GM23338 (cell line): ENCODE measurements at regions not wholly inside any gene's neighbourhood (a gene's known extent, or its start where the extent isn't known, plus 50 kb on each side); places are given as distances from the start of the nearest gene placed in this dataset.

ENCODE experiments used
- ETS1 ChIP-seq: IDR thresholded peaks from 2 replicates; pipeline ENCODE4 v1.6.1; 2016; ENCODE audit warnings: antibody characterized with exemption
- EZH2 ChIP-seq: fragments of 200-600 bp; sonication (generic); IDR thresholded peaks from one replicate; pipeline ENCODE4 v1.8.0; 2017; ENCODE audit warnings: antibody characterized with exemption, mild to moderate bottlenecking, low read depth; ENCODE audit not compliant: unreplicated experiment
- EZH2phosphoT487 ChIP-seq: fragments of 200-600 bp; sonication (generic); IDR thresholded peaks from one replicate; pipeline ENCODE4 v1.8.1; 2018; ENCODE audit warnings: antibody characterized with exemption; ENCODE audit not compliant: unreplicated experiment
- JUNB ChIP-seq: IDR thresholded peaks from one replicate; pipeline ENCODE4 v1.6.1; 2016; ENCODE audit warnings: antibody characterized with exemption; ENCODE audit not compliant: unreplicated experiment
- NANOG ChIP-seq: IDR thresholded peaks from 2 replicates; pipeline ENCODE4 v1.6.1; 2016; ENCODE audit warnings: antibody characterized with exemption, borderline replicate concordance
- REST ChIP-seq: IDR thresholded peaks from one replicate; pipeline ENCODE4 v1.6.1; 2018; ENCODE audit warnings: antibody characterized with exemption; ENCODE audit not compliant: unreplicated experiment
- ZNF331 ChIP-seq: fragments of 250-450 bp; sonication (Bioruptor Pico); IDR thresholded peaks from 2 replicates; pipeline ENCODE4 v1.5.0; 2020; ENCODE audit warnings: low read depth, mild to moderate bottlenecking, moderate library complexity
- TF ChIP-seq, protein P1 (sequence below): fragments of 250-450 bp; sonication (Bioruptor Pico); IDR thresholded peaks from 2 replicates; pipeline ENCODE4 v1.5.0; 2020; ENCODE audit warnings: mild to moderate bottlenecking, moderate library complexity

DNA sequence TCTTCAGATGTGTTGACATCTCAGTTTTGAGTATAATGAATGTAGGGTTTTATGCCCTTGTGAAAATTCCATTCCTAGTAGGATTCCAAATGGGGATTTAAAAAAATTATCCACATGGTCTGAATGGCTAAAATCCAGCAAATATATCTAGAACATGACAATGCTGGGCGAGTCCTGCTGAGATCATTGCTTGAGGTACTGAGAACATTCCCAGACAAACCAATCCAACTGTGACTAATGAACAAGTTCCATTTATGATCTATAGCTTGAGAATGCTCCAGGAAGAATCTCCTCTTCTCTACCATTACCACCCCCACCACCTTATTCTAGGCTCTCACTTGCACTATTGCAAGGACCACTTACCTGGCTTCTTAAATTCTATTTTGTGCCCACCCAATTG is 77.2 kb upstream of the IL1RAPL2 start (continued):
- TF ChIP-seq, protein P1, sequence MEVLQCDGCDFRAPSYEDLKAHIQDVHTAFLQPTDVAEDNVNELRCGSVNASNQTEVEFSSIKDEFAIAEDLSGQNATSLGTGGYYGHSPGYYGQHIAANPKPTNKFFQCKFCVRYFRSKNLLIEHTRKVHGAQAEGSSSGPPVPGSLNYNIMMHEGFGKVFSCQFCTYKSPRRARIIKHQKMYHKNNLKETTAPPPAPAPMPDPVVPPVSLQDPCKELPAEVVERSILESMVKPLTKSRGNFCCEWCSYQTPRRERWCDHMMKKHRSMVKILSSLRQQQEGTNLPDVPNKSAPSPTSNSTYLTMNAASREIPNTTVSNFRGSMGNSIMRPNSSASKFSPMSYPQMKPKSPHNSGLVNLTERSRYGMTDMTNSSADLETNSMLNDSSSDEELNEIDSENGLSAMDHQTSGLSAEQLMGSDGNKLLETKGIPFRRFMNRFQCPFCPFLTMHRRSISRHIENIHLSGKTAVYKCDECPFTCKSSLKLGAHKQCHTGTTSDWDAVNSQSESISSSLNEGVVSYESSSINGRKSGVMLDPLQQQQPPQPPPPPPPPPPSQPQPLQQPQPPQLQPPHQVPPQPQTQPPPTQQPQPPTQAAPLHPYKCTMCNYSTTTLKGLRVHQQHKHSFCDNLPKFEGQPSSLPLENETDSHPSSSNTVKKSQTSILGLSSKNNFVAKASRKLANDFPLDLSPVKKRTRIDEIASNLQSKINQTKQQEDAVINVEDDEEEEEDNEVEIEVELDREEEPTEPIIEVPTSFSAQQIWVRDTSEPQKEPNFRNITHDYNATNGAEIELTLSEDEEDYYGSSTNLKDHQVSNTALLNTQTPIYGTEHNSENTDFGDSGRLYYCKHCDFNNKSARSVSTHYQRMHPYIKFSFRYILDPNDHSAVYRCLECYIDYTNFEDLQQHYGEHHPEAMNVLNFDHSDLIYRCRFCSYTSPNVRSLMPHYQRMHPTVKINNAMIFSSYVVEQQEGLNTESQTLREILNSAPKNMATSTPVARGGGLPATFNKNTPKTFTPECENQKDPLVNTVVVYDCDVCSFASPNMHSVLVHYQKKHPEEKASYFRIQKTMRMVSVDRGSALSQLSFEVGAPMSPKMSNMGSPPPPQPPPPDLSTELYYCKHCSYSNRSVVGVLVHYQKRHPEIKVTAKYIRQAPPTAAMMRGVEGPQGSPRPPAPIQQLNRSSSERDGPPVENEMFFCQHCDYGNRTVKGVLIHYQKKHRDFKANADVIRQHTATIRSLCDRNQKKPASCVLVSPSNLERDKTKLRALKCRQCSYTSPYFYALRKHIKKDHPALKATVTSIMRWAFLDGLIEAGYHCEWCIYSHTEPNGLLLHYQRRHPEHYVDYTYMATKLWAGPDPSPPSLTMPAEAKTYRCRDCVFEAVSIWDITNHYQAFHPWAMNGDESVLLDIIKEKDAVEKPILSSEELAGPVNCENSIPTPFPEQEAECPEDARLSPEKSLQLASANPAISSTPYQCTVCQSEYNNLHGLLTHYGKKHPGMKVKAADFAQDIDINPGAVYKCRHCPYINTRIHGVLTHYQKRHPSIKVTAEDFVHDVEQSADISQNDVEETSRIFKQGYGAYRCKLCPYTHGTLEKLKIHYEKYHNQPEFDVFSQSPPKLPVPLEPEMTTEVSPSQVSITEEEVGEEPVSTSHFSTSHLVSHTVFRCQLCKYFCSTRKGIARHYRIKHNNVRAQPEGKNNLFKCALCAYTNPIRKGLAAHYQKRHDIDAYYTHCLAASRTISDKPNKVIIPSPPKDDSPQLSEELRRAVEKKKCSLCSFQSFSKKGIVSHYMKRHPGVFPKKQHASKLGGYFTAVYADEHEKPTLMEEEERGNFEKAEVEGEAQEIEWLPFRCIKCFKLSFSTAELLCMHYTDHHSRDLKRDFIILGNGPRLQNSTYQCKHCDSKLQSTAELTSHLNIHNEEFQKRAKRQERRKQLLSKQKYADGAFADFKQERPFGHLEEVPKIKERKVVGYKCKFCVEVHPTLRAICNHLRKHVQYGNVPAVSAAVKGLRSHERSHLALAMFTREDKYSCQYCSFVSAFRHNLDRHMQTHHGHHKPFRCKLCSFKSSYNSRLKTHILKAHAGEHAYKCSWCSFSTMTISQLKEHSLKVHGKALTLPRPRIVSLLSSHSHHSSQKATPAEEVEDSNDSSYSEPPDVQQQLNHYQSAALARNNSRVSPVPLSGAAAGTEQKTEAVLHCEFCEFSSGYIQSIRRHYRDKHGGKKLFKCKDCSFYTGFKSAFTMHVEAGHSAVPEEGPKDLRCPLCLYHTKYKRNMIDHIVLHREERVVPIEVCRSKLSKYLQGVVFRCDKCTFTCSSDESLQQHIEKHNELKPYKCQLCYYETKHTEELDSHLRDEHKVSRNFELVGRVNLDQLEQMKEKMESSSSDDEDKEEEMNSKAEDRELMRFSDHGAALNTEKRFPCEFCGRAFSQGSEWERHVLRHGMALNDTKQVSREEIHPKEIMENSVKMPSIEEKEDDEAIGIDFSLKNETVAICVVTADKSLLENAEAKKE (CRISPR knock-in tag) = no peak
- TF ChIP-seq REST (no peak), ETS1 (no peak), EZH2phosphoT487 (no peak), EZH2 (no peak), NANOG (no peak), JUNB (no peak), ZNF331 (CRISPR knock-in tag) (no peak)
